RWPE2 (cell line): ENCODE measurements at regions not wholly inside any gene's neighbourhood (a gene's known extent, or its start where the extent isn't known, plus 50 kb on each side); places are given as distances from the start of the nearest gene placed in this dataset.
"Not testable (repeated sequence)": the region's sequence is repeated elsewhere in the genome, so short reads cannot be mapped to it uniquely, and the experiment has no call there.

Source experiments
- ATAC-seq: fragments of 200-7000 bp; cut with Tn5 transposase; 3 replicates; pipeline ENCODE4 v1.9.1; 2021; ENCODE audit warnings: low read depth
- DNase-seq: peaks from one replicate; pipeline ENCODE4 v3.0.0-alpha.2; 2020; ENCODE audit warnings: low spot score
- H3K27ac ChIP-seq: fragments of 450-650 bp; 2 replicates; pipeline ENCODE4 v1.5.1; 2017; ENCODE audit warnings: mild to moderate bottlenecking; ENCODE audit not compliant: poor library complexity, severe bottlenecking
- H3K27me3 ChIP-seq: fragments of 250-450 bp; sonication (Bioruptor Pico); 2 replicates; pipeline ENCODE4 v1.5.1; 2021; ENCODE audit warnings: mild to moderate bottlenecking, moderate library complexity; ENCODE audit not compliant: insufficient read depth, poor library complexity, severe bottlenecking
- H3K36me3 ChIP-seq: fragments of 250-450 bp; sonication (Bioruptor Pico); 2 replicates; pipeline ENCODE4 v1.5.1; 2020; ENCODE audit warnings: low read depth, mild to moderate bottlenecking, moderate library complexity
- H3K4me1 ChIP-seq: fragments of 250-450 bp; sonication (Bioruptor Pico); 2 replicates; pipeline ENCODE4 v1.5.1; 2021; ENCODE audit warnings: mild to moderate bottlenecking, moderate library complexity; ENCODE audit not compliant: insufficient read depth, poor library complexity, severe bottlenecking
- H3K4me3 ChIP-seq: fragments of 250-450 bp; sonication (Bioruptor Pico); 2 replicates; pipeline ENCODE4 v1.5.1; 2021; ENCODE audit warnings: mild to moderate bottlenecking, moderate library complexity; ENCODE audit not compliant: severe bottlenecking
- H3K9me3 ChIP-seq: fragments of 250-450 bp; sonication (Bioruptor Pico); 2 replicates; pipeline ENCODE4 v1.5.1; 2021; ENCODE audit warnings: mild to moderate bottlenecking, moderate library complexity; ENCODE audit not compliant: severe bottlenecking

GRCh38 chr12:54105809-54106208 lies 52.2 kb downstream of the HOXC4 start:
- H3K4me1 ChIP-seq, H3K36me3 ChIP-seq, DNase-seq, H3K9me3 ChIP-seq, H3K27ac ChIP-seq, ATAC-seq, H3K4me3 ChIP-seq: not testable (repeated sequence)
- peaks cover 21% of the 10 kb centered on the region for H3K27me3 ChIP-seq

- H3K9me3 ChIP-seq, H3K36me3 ChIP-seq, H3K27ac ChIP-seq, DNase-seq, H3K4me3 ChIP-seq, ATAC-seq, H3K4me1 ChIP-seq: not testable (repeated sequence)
- H3K27me3 ChIP-seq: peaks cover 21% of the 10 kb centered on the region
Measured at GRCh38 chr12:54106252-54106651, 52.6 kb downstream of the HOXC4 start.

- H3K4me3 ChIP-seq, H3K9me3 ChIP-seq, ATAC-seq, H3K27ac ChIP-seq, H3K4me1 ChIP-seq, DNase-seq, H3K36me3 ChIP-seq: not testable (repeated sequence)
- peaks cover 21% of the 10 kb centered on the region for H3K27me3 ChIP-seq
Measured at GRCh38 chr12:54106803-54107579, 53.4 kb downstream of the HOXC4 start.

GRCh38 chr12:54112336-54112735 lies 58.7 kb downstream of the HOXC4 start:
- not testable (repeated sequence) for H3K4me1 ChIP-seq, H3K27me3 ChIP-seq, H3K4me3 ChIP-seq, ATAC-seq, H3K9me3 ChIP-seq, DNase-seq, H3K27ac ChIP-seq, H3K36me3 ChIP-seq

- H3K4me1 ChIP-seq, ATAC-seq, H3K27ac ChIP-seq, H3K27me3 ChIP-seq, H3K9me3 ChIP-seq, H3K36me3 ChIP-seq, DNase-seq, H3K4me3 ChIP-seq: not testable (repeated sequence)
Measured at GRCh38 chr12:54116055-54116454, 62.4 kb downstream of the HOXC4 start.

- not testable (repeated sequence) for H3K36me3 ChIP-seq
Measured at GRCh38 chr12:54117392-54117791, 63.8 kb downstream of the HOXC4 start.

GRCh38 chr12:54119082-54119481 lies 65.4 kb downstream of the HOXC4 start:
- not testable (repeated sequence) for H3K9me3 ChIP-seq, ATAC-seq, DNase-seq, H3K27me3 ChIP-seq, H3K36me3 ChIP-seq, H3K27ac ChIP-seq, H3K4me3 ChIP-seq, H3K4me1 ChIP-seq

More at GRCh38 chr12:54117392-54117791, 63.8 kb downstream of the HOXC4 start:
- ATAC-seq, H3K27ac ChIP-seq, H3K4me3 ChIP-seq, H3K4me1 ChIP-seq, H3K27me3 ChIP-seq, DNase-seq, H3K9me3 ChIP-seq: not testable (repeated sequence)

- not testable (repeated sequence) for H3K27ac ChIP-seq, DNase-seq, H3K4me3 ChIP-seq, ATAC-seq, H3K9me3 ChIP-seq, H3K36me3 ChIP-seq, H3K4me1 ChIP-seq
- peaks cover 44% of the 10 kb centered on the region for H3K27me3 ChIP-seq
Measured at GRCh38 chr12:54123981-54124380, 64.8 kb downstream of the SMUG1 start.

GRCh38 chr12:54125708-54126028 lies 63.1 kb downstream of the SMUG1 start:
- H3K27me3 ChIP-seq: peaks cover 44% of the 10 kb centered on the region
- DNase-seq, H3K27ac ChIP-seq, H3K4me1 ChIP-seq, H3K9me3 ChIP-seq, H3K36me3 ChIP-seq: not testable (repeated sequence)
- peak; percentile 12; the same call in 1 of the 3 replicates for ATAC-seq
- peak overlapping the region; percentile 40 for H3K4me3 ChIP-seq
